H1 (cell line): ENCODE measurements at regions not wholly inside any gene's neighbourhood (a gene's known extent, or its start where the extent isn't known, plus 50 kb on each side); places are given as distances from the start of the nearest gene placed in this dataset.

Experiments
- CTCF ChIA-PET: fragments of 300-600 bp; sonication (Branson Sonifier 250); formaldehyde crosslinking; loops from one replicate; lab custom pipeline; 2021; ENCODE audit not compliant: partially characterized antibody; lab: Charles Lee
- POLR2A ChIA-PET: fragments of 300-600 bp; sonication (Branson Sonifier 250); formaldehyde crosslinking; loops from one replicate; lab custom pipeline; 2021; ENCODE audit warnings: inconsistent platforms; ENCODE audit not compliant: partially characterized antibody; lab: Charles Lee
- DNase-seq, 2 experiments: peaks; one replicate each; pipeline versions ENCODE4 v3.0.0 to v3.0.0-alpha.2; 2010 to 2022; ENCODE audit warnings: low spot score in 2 of 2, low read depth in 1 of 2, mixed read lengths in 1 of 2
- FAIRE-seq: peaks from 2 replicates; lab custom pipeline; 2011; peaks lifted over from hg19 to GRCh38; lab: Jason Lieb, UNC
- H2AFZ ChIP-seq: 2 replicates; pipeline ENCODE4 v1.8.1; 2012; ENCODE audit warnings: low read length, inconsistent platforms
- H2AK5ac ChIP-seq: 2 replicates; pipeline ENCODE4 v1.6.1; 2013; ENCODE audit warnings: low read depth, low read length
- H2BK120ac ChIP-seq: replicated peaks from 2 replicates; pipeline ENCODE3; 2013; ENCODE audit warnings: low read depth, low read length, inconsistent platforms
- H2BK12ac ChIP-seq: 2 replicates; pipeline ENCODE4 v1.6.1; 2013; ENCODE audit warnings: low read depth, low read length
- H2BK15ac ChIP-seq: 2 replicates; pipeline ENCODE4 v1.6.1; 2013; ENCODE audit warnings: low read length
- H2BK20ac ChIP-seq: 2 replicates; pipeline ENCODE4 v1.6.1; 2013; ENCODE audit warnings: low read length
- H2BK5ac ChIP-seq: 2 replicates; pipeline ENCODE4 v1.6.1; 2013; ENCODE audit warnings: low read depth, low read length
- H3K14ac ChIP-seq: 2 replicates; pipeline ENCODE4 v1.6.1; 2013; ENCODE audit warnings: inconsistent platforms; ENCODE audit not compliant: insufficient read length
- H3K18ac ChIP-seq: 2 replicates; pipeline ENCODE4 v1.6.1; 2013; ENCODE audit warnings: low read length; ENCODE audit errors: extremely low read depth
- H3K23ac ChIP-seq: 2 replicates; pipeline ENCODE4 v1.6.1; 2013; ENCODE audit warnings: inconsistent platforms; ENCODE audit not compliant: insufficient read length
- H3K23me2 ChIP-seq: 2 replicates; pipeline ENCODE4 v1.6.1; 2013; ENCODE audit warnings: low read depth, low read length
- H3K27ac ChIP-seq: 2 replicates; pipeline ENCODE4 v1.6.1; 2011; ENCODE audit warnings: low read depth, low read length, inconsistent platforms
- H3K27me3 ChIP-seq, 4 experiments: replicated peaks in 1 of 4; 1 replicate in 1 of 4; 2 replicates in 3 of 4; pipeline versions ENCODE4 v1.6.1 to v1.8.1; 2011 to 2013; ENCODE audit warnings: low read length in 3 of 4, mild to moderate bottlenecking in 3 of 4, inconsistent platforms in 2 of 4, mixed read lengths in 2 of 4, moderate library complexity in 1 of 4; ENCODE audit not compliant: control insufficient read depth in 3 of 4, insufficient read depth in 3 of 4; ENCODE audit errors: extremely low read depth in 1 of 4
- H3K36me3 ChIP-seq, 4 experiments: 2 replicates each; pipeline versions ENCODE4 v1.6.1 to v1.8.1; 2011 to 2013; ENCODE audit warnings: mild to moderate bottlenecking in 4 of 4, low read length in 3 of 4, moderate library complexity in 2 of 4, control low read depth in 1 of 4, inconsistent platforms in 1 of 4; ENCODE audit not compliant: insufficient read depth in 4 of 4, control insufficient read depth in 2 of 4
- H3K4ac ChIP-seq: replicated peaks from 2 replicates; pipeline ENCODE3; 2013; ENCODE audit warnings: low read length, low read depth, mixed read lengths, inconsistent platforms; ENCODE audit not compliant: insufficient read length
- H3K4me1 ChIP-seq, 4 experiments: replicated peaks in 1 of 4; 1 replicate in 1 of 4; 2 replicates in 3 of 4; pipeline versions ENCODE4 v1.6.1 to v1.8.1; 2011 to 2013; ENCODE audit warnings: low read length in 3 of 4, inconsistent platforms in 2 of 4, mixed read lengths in 1 of 4; ENCODE audit not compliant: insufficient read depth in 4 of 4, control insufficient read depth in 3 of 4
- H3K4me2 ChIP-seq, 2 experiments: 2 replicates each; pipeline versions ENCODE4 v1.6.1 to v1.8.1; 2011 to 2013; ENCODE audit warnings: low read depth in 2 of 2, low read length in 2 of 2, control low read depth in 1 of 2, inconsistent platforms in 1 of 2, mild to moderate bottlenecking in 1 of 2; ENCODE audit not compliant: insufficient read depth in 1 of 2
- H3K4me3 ChIP-seq, 4 experiments: fragments of 200-600, 300-600 bp in 1 of 4; sonication (generic), shearing (Covaris generic), sonication (Bioruptor Twin) in 1 of 4; 2 replicates each; pipeline versions ENCODE4 v1.5.1 to v1.8.1; 2011 to 2016; ENCODE audit warnings: low read length in 4 of 4, low read depth in 3 of 4, control low read depth in 2 of 4, inconsistent platforms in 2 of 4, mild to moderate bottlenecking in 2 of 4, mixed read lengths in 1 of 4, moderate library complexity in 1 of 4; ENCODE audit not compliant: insufficient read depth in 2 of 4; ENCODE audit errors: extremely low read depth in 1 of 4
- H3K56ac ChIP-seq: replicated peaks from 2 replicates; pipeline ENCODE3; 2013; ENCODE audit warnings: low read depth, mild to moderate bottlenecking, mixed read lengths, low read length, inconsistent platforms; ENCODE audit not compliant: insufficient read length
- H3K79me1 ChIP-seq: 2 replicates; pipeline ENCODE4 v1.6.1; 2013; ENCODE audit warnings: low read depth, low read length, control low read depth
- H3K79me2 ChIP-seq, 2 experiments: 2 replicates each; pipeline versions ENCODE4 v1.6.1 to v1.8.1; 2012 to 2013; ENCODE audit warnings: low read length in 2 of 2, mild to moderate bottlenecking in 2 of 2, inconsistent platforms in 1 of 2; ENCODE audit not compliant: insufficient read depth in 2 of 2, control insufficient read depth in 1 of 2
- H3K9ac ChIP-seq, 4 experiments: replicated peaks in 1 of 4; 1 replicate in 1 of 4; 2 replicates in 3 of 4; pipeline versions ENCODE4 v1.6.1 to v1.8.1; 2011 to 2013; ENCODE audit warnings: low read depth in 3 of 4, low read length in 3 of 4, control low read depth in 2 of 4, mild to moderate bottlenecking in 2 of 4, moderate library complexity in 2 of 4, inconsistent platforms in 1 of 4; ENCODE audit errors: extremely low read depth in 1 of 4
- H3K9me3 ChIP-seq, 2 experiments: 2 replicates each; pipeline versions ENCODE4 v1.6.1 to v1.8.1; 2012 to 2013; ENCODE audit warnings: mild to moderate bottlenecking in 2 of 2, moderate library complexity in 2 of 2, control low read depth in 1 of 2, inconsistent platforms in 1 of 2, low read depth in 1 of 2, low read length in 1 of 2, mixed read lengths in 1 of 2; ENCODE audit not compliant: insufficient read depth in 2 of 2
- H4K20me1 ChIP-seq, 2 experiments: replicated peaks in 1 of 2; 2 replicates each; pipeline versions ENCODE3 to v1.8.1; 2011 to 2013; ENCODE audit warnings: inconsistent platforms in 2 of 2, low read length in 2 of 2, mild to moderate bottlenecking in 1 of 2; ENCODE audit not compliant: insufficient read depth in 2 of 2, control insufficient read depth in 1 of 2
- H4K5ac ChIP-seq: 2 replicates; pipeline ENCODE4 v1.6.1; 2013; ENCODE audit warnings: low read length, low read depth, mixed read lengths, inconsistent platforms; ENCODE audit not compliant: insufficient read length
- H4K8ac ChIP-seq: 2 replicates; pipeline ENCODE4 v1.8.0; 2013; ENCODE audit warnings: mild to moderate bottlenecking, moderate library complexity, low read length, inconsistent platforms; ENCODE audit not compliant: insufficient read depth; ENCODE audit errors: extremely low read depth
- H4K91ac ChIP-seq: replicated peaks from 2 replicates; pipeline ENCODE3; 2013; ENCODE audit warnings: low read length, mixed read lengths, inconsistent platforms; ENCODE audit not compliant: insufficient read length
- CTBP2 ChIP-seq: IDR thresholded peaks from 2 replicates; pipeline ENCODE4 v1.7.0; 2011; ENCODE audit warnings: borderline replicate concordance, mild to moderate bottlenecking, moderate library complexity, mixed read lengths, low read length; ENCODE audit not compliant: insufficient read depth, insufficient read length
- E2F6 ChIP-seq: IDR thresholded peaks from 2 replicates; pipeline ENCODE4 v1.6.1; 2012; ENCODE audit warnings: inconsistent platforms
- KDM5A ChIP-seq: fragments of 200-600 bp; IDR thresholded peaks from 2 replicates; pipeline ENCODE4 v1.7.1; 2012; ENCODE audit warnings: mild to moderate bottlenecking, low read length, inconsistent platforms, mixed read lengths
- MAX ChIP-seq: IDR thresholded peaks from 2 replicates; pipeline ENCODE4 v1.6.1; 2012; ENCODE audit warnings: inconsistent platforms
- SIX5 ChIP-seq: IDR thresholded peaks from 2 replicates; pipeline ENCODE4 v1.6.1; 2011; ENCODE audit warnings: mild to moderate bottlenecking, low read depth, low read length
- WGBS, 2 experiments: shearing (Covaris generic) in 1 of 2; methylation state at CpG; one replicate each; pipeline versions ENCODE4 v1.1.6 to v1.1.7; 2013 to 2015; ENCODE audit warnings: low lambda C conversion rate in 2 of 2, mixed read lengths in 2 of 2, inconsistent platforms in 1 of 2, low coverage in 1 of 2, missing lambda C conversion rate in 1 of 2; ENCODE audit not compliant: insufficient replicate concordance in 2 of 2, insufficient coverage in 1 of 2, insufficient read length in 1 of 2; ENCODE audit errors: extremely low coverage in 1 of 2, missing lambda C conversion rate in 1 of 2; 5-methylcytosine and 5-hydroxymethylcytosine counted together

GRCh38 chr4:89570931-89571330 lies 263.3 kb upstream of the GPRIN3 start:
- CTCF ChIA-PET, result interaction anchor here (0.7 kb wide), 1 partner anchor 70 kb away, joined by 3 read pairs; no protein-coding TSS in a partner anchor
- no peak overlapping the region for H2AK5ac ChIP-seq
- no peak overlapping the region for H2BK20ac ChIP-seq

More at GRCh38 chr4:89570931-89571330, 263.3 kb upstream of the GPRIN3 start:
- no peak overlapping the region for H2BK15ac ChIP-seq
- no peak overlapping the region for H3K4me2 ChIP-seq
- no peaks in the 10 kb centered on the region for H3K79me2 ChIP-seq
- H2BK5ac ChIP-seq, result no peak overlapping the region
- H3K79me1 ChIP-seq, result no peaks in the 10 kb centered on the region
- no peak overlapping the region for H4K5ac ChIP-seq
- no peak overlapping the region for H4K8ac ChIP-seq
- H3K27me3 ChIP-seq, result no peaks in the 10 kb centered on the region
- no peak overlapping the region for H2BK120ac ChIP-seq
- H3K23ac ChIP-seq, result no peak overlapping the region
- no peaks in the 10 kb centered on the region for H3K23me2 ChIP-seq
- no peak overlapping the region for H2AFZ ChIP-seq
- H3K4ac ChIP-seq, result no peak overlapping the region
- no peak overlapping the region for H3K9ac ChIP-seq
- H3K9me3 ChIP-seq, result peaks cover 2% of the 10 kb centered on the region in 2 experiments; a peak in 2 of 4 replicates
- no peak overlapping the region for H2BK12ac ChIP-seq
- 83% methylated on average over 1 of the region's 1 CpG; no CpG with 5 or more reads in 1 of the 2 experiments for WGBS, 2 experiments
- H3K36me3 ChIP-seq, result no peaks in the 10 kb centered on the region
- no peak for FAIRE-seq
- H3K18ac ChIP-seq, result no peak overlapping the region
- TF ChIP-seq E2F6 (no peak), KDM5A (no peak), SIX5 (no peak), MAX (no peak), CTBP2 (no peak)
- no peaks in the 10 kb centered on the region for H4K20me1 ChIP-seq
- POLR2A ChIA-PET, result no interaction called here
- no peak overlapping the region for H4K91ac ChIP-seq
- no peak overlapping the region for H3K4me3 ChIP-seq
- no peak overlapping the region for H3K56ac ChIP-seq
- no peak for DNase-seq
- H3K27ac ChIP-seq, result no peak overlapping the region
- no peak overlapping the region for H3K14ac ChIP-seq
- H3K4me1 ChIP-seq, result no peaks in the 10 kb centered on the region
